ENCODE measurements at regions not wholly inside any gene's neighbourhood (a gene's known extent, or its start where the extent isn't known, plus 50 kb on each side); places are given as distances from the start of the nearest gene placed in this dataset.

DNA sequence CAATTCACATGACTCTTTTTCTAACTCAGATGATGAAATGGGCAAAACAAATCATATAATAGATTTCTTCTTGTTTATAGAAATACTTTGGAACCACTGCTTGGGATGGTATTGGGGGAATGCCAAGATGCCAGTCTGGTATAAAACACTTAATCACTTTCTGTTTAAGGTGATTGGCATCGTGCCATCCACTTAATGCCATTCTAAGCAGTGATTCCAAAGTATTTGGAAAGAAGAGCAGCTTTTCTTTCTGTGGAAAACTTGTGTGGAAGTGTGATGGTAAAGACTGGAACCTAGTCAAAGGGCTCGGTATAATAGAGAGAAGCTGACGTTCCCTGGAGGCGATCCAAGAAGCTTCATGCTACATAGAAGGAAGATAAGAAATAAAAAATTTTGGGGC is 120.6 kb downstream of the TMEM26 start:
- no peak overlapping the region for H2AFZ ChIP-seq (ENCODE audit: low read depth, low read length, severe bottlenecking)
- H3F3A ChIP-seq (ENCODE audit: insufficient read depth): no peaks in the 10 kb centered on the region
- no peaks in the 10 kb centered on the region for H3K36me3 ChIP-seq (ENCODE audit: low read length)
- no peak overlapping the region for H3K9ac ChIP-seq (ENCODE audit: low read length)
- TF ChIP-seq, protein P1, sequence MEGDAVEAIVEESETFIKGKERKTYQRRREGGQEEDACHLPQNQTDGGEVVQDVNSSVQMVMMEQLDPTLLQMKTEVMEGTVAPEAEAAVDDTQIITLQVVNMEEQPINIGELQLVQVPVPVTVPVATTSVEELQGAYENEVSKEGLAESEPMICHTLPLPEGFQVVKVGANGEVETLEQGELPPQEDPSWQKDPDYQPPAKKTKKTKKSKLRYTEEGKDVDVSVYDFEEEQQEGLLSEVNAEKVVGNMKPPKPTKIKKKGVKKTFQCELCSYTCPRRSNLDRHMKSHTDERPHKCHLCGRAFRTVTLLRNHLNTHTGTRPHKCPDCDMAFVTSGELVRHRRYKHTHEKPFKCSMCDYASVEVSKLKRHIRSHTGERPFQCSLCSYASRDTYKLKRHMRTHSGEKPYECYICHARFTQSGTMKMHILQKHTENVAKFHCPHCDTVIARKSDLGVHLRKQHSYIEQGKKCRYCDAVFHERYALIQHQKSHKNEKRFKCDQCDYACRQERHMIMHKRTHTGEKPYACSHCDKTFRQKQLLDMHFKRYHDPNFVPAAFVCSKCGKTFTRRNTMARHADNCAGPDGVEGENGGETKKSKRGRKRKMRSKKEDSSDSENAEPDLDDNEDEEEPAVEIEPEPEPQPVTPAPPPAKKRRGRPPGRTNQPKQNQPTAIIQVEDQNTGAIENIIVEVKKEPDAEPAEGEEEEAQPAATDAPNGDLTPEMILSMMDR (IDR thresholded peaks at IDR 0.05; ENCODE audit: insufficient read depth, low read length, poor library complexity, severe bottlenecking): no peak
- TF ChIP-seq EZH2phosphoT487 (conservative IDR thresholded peaks at IDR 0.05; ENCODE audit: low read length): no peak
- no peaks in the 10 kb centered on the region for H3K27me3 ChIP-seq (ENCODE audit: low read length)
- no peak overlapping the region for H3K4me3 ChIP-seq (ENCODE audit: insufficient read depth, low read length, poor library complexity, severe bottlenecking)
- H3K4me2 ChIP-seq (ENCODE audit: low read depth, low read length, poor library complexity, severe bottlenecking): no peak overlapping the region
- no peaks in the 10 kb centered on the region for H3K79me2 ChIP-seq (ENCODE audit: insufficient read depth, low read length)
- no peaks in the 10 kb centered on the region for H3K9me2 ChIP-seq (replicated peaks; ENCODE audit: insufficient read depth, low read length)
- no peak overlapping the region for H3K27ac ChIP-seq (ENCODE audit: low read depth, low read length)
- H3K9me3 ChIP-seq (ENCODE audit: insufficient read depth, low read length): no peaks in the 10 kb centered on the region
- H4K20me1 ChIP-seq (ENCODE audit: low read depth, low read length): no peaks in the 10 kb centered on the region

GRCh38 chr10:61330669-61331068 is 122.5 kb downstream of the TMEM26 start:
- H3K27me3 ChIP-seq (ENCODE audit: low read length): no peaks in the 10 kb centered on the region
- no peaks in the 10 kb centered on the region for H3K36me3 ChIP-seq (ENCODE audit: low read length)
- H3K9me2 ChIP-seq (replicated peaks; ENCODE audit: insufficient read depth, low read length): no peaks in the 10 kb centered on the region
- H2AFZ ChIP-seq (ENCODE audit: low read depth, low read length, severe bottlenecking): no peak overlapping the region
- H4K20me1 ChIP-seq (ENCODE audit: low read depth, low read length): no peaks in the 10 kb centered on the region
- H3K4me2 ChIP-seq (ENCODE audit: low read depth, low read length, poor library complexity, severe bottlenecking): no peak overlapping the region
- no peak overlapping the region for H3K4me3 ChIP-seq (ENCODE audit: insufficient read depth, low read length, poor library complexity, severe bottlenecking)
- H3K27ac ChIP-seq (ENCODE audit: low read depth, low read length): no peak overlapping the region
- TF ChIP-seq EZH2phosphoT487 (conservative IDR thresholded peaks at IDR 0.05; ENCODE audit: low read length): no peak
- TF ChIP-seq, protein P1 (IDR thresholded peaks at IDR 0.05; ENCODE audit: insufficient read depth, low read length, poor library complexity, severe bottlenecking): no peak
- H3F3A ChIP-seq (ENCODE audit: insufficient read depth): no peaks in the 10 kb centered on the region
- no peaks in the 10 kb centered on the region for H3K79me2 ChIP-seq (ENCODE audit: insufficient read depth, low read length)
- no peak overlapping the region for H3K9ac ChIP-seq (ENCODE audit: low read length)
- no peaks in the 10 kb centered on the region for H3K9me3 ChIP-seq (ENCODE audit: insufficient read depth, low read length)

DNA sequence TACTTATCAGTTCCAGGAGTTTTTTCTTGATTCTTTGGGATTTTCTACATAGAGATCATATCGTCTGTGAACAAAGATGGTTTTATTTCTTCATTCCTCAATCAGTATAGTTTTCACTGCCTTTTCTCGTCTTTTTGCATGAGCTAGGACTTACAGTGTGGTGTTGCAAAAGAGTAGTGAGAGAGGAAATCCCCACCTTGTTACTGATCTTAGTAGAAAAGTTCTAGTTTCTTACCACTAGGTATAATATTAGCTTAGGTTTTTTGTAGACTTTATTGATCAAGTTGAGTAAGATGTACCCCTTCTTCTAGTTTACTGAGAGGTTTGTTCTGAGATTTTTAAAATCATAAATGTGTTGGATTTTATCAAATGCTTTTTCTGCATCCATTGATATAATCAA is 123.3 kb downstream of the TMEM26 start:
- no peaks in the 10 kb centered on the region for H3F3A ChIP-seq (ENCODE audit: insufficient read depth)
- H3K9me2 ChIP-seq (replicated peaks; ENCODE audit: insufficient read depth, low read length): no peaks in the 10 kb centered on the region
- no peak overlapping the region for H3K27ac ChIP-seq (ENCODE audit: low read depth, low read length)
- H3K27me3 ChIP-seq (ENCODE audit: low read length): no peaks in the 10 kb centered on the region
- H3K9me3 ChIP-seq (ENCODE audit: insufficient read depth, low read length): no peaks in the 10 kb centered on the region
- H3K79me2 ChIP-seq (ENCODE audit: insufficient read depth, low read length): no peaks in the 10 kb centered on the region
- no peak overlapping the region for H2AFZ ChIP-seq (ENCODE audit: low read depth, low read length, severe bottlenecking)
- H3K4me2 ChIP-seq (ENCODE audit: low read depth, low read length, poor library complexity, severe bottlenecking): no peak overlapping the region
- H3K9ac ChIP-seq (ENCODE audit: low read length): no peak overlapping the region
- no peaks in the 10 kb centered on the region for H4K20me1 ChIP-seq (ENCODE audit: low read depth, low read length)
- H3K36me3 ChIP-seq (ENCODE audit: low read length): no peaks in the 10 kb centered on the region
- no peak overlapping the region for H3K4me3 ChIP-seq (ENCODE audit: insufficient read depth, low read length, poor library complexity, severe bottlenecking)
- TF ChIP-seq, protein P1 (IDR thresholded peaks at IDR 0.05; ENCODE audit: insufficient read depth, low read length, poor library complexity, severe bottlenecking): no peak
- TF ChIP-seq EZH2phosphoT487 (conservative IDR thresholded peaks at IDR 0.05; ENCODE audit: low read length): no peak

Measured in SU-DHL-6 (cell line).